ENCODE measurements at regions not wholly inside any gene's neighbourhood (a gene's known extent, or its start where the extent isn't known, plus 50 kb on each side); places are given as distances from the start of the nearest gene placed in this dataset.
A peak's percentile ranks its signal among the peaks of the same experiment; 100 is the strongest.

DNA sequence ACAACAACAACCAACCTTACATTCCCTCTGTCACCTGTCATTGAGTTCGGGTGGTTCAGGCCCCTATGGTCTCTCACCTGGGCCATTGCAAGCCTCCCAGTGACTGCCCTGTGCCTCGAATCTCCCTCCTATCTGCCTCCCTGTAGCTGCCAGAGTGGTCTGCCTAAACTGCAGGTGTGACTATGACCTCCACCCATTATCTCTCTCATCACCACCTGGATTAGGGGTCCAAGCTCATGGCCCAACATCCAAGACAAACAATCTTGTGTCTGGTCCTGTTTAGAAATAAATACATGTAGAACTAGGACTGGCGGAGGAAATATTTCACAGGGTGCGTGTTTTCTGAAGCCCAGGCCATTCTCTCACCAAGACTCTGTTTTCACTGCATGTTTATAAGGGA lies 146.6 kb downstream of the HERPUD2 start:
- TF ChIP-seq ZFX (IDR thresholded peaks at IDR 0.05) (no peak), CTCF (conservative IDR thresholded peaks at IDR 0.05) (no peak)
- no peak overlapping the region for H3K27ac ChIP-seq

- no peak overlapping the region for H3K27ac ChIP-seq
- TF ChIP-seq CTCF (conservative IDR thresholded peaks at IDR 0.05) = no peak
- TF ChIP-seq ZFX (IDR thresholded peaks at IDR 0.05) = no peak
These were observed 148.1 kb downstream of the HERPUD2 start for GRCh38 chr7:35546691-35547429.

DNA sequence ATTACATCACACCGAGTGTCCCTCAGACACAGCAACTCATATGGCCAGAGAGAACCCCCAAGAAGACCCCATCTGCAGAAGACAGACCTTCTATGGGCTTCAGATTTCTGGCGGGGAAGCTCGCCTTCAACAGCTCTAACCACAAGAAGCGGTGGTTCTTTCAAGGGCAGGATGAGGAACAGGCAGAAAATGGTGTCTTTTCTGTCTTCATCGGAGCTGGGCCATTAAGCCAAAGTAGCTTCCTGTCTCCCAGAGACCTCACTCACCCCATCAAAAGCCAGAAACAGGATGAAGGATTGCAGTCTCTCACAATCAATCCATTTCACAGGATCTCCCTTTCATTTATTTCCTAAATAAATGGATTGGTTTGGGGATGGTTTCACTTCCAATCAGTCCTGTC lies 149.1 kb downstream of the HERPUD2 start:
- no peak for TF ChIP-seq CTCF (conservative IDR thresholded peaks at IDR 0.05)
- no peak for TF ChIP-seq ZFX (IDR thresholded peaks at IDR 0.05)
- no peak overlapping the region for H3K27ac ChIP-seq

GRCh38 chr7:35544028-35544742 lies 150.8 kb downstream of the HERPUD2 start:
- TF ChIP-seq ZFX (IDR thresholded peaks at IDR 0.05) = no peak
- no peak for TF ChIP-seq CTCF (conservative IDR thresholded peaks at IDR 0.05)
- no peak overlapping the region for H3K27ac ChIP-seq

DNA sequence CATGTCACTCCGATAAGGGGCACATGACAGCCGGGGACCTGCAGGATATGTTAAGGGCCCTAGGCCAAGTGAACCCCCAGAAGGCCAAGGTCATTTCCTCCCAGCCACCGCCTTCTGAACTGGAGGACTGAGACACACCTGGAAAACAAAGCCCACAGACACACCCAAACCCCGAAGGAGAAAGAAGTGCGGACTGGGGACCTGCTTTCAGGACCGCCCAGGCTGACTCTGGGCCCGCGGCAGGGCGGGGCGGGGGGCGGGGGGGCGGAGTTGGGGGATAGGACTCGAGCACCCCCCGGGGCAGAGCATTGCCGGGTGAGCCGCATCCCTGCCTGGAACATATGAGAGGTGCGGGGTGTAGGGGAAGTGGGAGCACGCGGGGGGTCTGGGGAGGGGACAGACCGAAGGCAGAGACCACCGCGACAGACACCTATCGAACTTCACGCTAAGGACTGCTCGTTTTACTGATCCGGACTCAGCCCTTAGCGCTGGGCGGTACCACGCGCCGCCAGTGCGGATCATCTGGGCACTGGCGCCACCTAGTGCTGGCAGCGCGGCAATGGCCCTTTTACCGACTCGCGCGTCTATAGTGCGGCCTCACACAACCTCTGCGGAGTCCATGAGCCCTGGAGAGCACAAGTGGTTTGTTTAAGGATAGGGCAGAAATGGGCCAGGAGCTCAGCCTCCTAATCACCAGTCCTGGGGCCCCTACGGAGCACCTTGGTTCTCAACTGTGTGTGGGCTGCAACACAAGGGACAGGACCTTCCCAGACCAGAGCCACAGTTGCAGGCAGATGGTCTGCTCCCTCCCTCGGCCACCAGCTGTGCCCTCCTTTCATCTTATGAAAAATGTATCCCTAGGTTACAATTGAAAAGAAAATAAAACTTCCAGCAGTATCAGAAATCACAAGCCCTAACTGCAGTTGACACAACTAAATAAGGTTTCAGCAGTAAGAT lies 157.6 kb downstream of the HERPUD2 start:
- TF ChIP-seq ZFX (IDR thresholded peaks at IDR 0.05) (no peak), CTCF (conservative IDR thresholded peaks at IDR 0.05) (peak; percentile 92)
- no peak overlapping the region for H3K27ac ChIP-seq

DNA sequence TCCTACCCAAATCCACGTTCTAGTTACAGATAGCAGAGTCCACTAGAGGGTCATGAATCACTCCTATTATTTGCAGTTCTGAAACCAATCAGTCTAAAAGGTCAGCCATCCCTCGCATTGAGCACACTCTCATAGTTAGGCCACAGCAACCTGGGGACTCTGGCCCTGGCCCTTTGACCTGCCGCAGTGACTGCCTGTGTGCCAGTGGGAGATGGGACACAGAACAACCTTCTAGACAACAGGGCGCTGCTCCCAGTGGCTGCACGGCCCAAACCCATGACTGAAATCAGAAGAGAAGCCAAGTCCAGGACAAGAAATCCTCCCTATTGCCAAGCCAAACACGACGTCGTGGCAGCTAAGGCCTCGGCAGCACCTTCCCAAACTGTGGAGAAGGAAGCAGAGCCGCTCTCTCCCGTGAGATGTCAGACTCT lies 158.5 kb downstream of the HERPUD2 start:
- no peak for TF ChIP-seq ZFX (IDR thresholded peaks at IDR 0.05)
- TF ChIP-seq CTCF (conservative IDR thresholded peaks at IDR 0.05) = no peak

More for the DNA sequence above, 158.5 kb downstream of the HERPUD2 start:
- H3K27ac ChIP-seq = no peak overlapping the region
